ENCODE measurements at regions not wholly inside any gene's neighbourhood (a gene's known extent, or its start where the extent isn't known, plus 50 kb on each side); places are given as distances from the start of the nearest gene placed in this dataset.

DNA sequence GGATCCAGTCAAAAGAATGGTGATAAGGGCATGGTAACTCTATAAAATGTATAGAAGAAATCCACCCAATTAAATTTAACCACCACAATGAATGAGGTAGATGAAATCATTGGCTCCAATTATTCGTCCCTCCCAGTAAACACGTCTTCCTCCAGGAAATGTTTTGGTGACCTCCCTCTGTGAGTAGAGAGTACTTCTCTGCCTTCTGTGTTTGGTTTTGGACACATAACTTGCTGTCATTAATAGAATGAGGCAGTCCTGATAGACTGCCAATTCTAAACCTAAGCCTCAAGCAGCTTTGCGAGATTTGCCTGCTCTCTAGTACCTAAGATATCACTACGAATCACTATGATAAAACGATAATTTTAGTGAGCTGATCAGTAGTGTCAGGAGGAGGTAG is 632.8 kb downstream of the HDGFL1 start:
- DNase-seq (no peak), ATAC-seq (no peak)
- 53% methylated on average over 5 of the region's 5 CpGs for WGBS (ENCODE audit: insufficient coverage, low coverage, low lambda C conversion rate, missing lambda C conversion rate)
- no peak overlapping the region for H3K27ac ChIP-seq
- intact Hi-C loops (cut with DNase I) = no loop called here
- H3K9me3 ChIP-seq = no peaks in the 10 kb centered on the region
- no peaks in the 10 kb centered on the region for H3K27me3 ChIP-seq
- H3K4me3 ChIP-seq = no peak overlapping the region
- H3K36me3 ChIP-seq = no peaks in the 10 kb centered on the region
- no peak for TF ChIP-seq POLR2A (IDR thresholded peaks at IDR 0.05)
- TF ChIP-seq, protein P1, sequence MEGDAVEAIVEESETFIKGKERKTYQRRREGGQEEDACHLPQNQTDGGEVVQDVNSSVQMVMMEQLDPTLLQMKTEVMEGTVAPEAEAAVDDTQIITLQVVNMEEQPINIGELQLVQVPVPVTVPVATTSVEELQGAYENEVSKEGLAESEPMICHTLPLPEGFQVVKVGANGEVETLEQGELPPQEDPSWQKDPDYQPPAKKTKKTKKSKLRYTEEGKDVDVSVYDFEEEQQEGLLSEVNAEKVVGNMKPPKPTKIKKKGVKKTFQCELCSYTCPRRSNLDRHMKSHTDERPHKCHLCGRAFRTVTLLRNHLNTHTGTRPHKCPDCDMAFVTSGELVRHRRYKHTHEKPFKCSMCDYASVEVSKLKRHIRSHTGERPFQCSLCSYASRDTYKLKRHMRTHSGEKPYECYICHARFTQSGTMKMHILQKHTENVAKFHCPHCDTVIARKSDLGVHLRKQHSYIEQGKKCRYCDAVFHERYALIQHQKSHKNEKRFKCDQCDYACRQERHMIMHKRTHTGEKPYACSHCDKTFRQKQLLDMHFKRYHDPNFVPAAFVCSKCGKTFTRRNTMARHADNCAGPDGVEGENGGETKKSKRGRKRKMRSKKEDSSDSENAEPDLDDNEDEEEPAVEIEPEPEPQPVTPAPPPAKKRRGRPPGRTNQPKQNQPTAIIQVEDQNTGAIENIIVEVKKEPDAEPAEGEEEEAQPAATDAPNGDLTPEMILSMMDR (IDR thresholded peaks at IDR 0.05) = no peak
- no peaks in the 10 kb centered on the region for H3K4me1 ChIP-seq

DNA sequence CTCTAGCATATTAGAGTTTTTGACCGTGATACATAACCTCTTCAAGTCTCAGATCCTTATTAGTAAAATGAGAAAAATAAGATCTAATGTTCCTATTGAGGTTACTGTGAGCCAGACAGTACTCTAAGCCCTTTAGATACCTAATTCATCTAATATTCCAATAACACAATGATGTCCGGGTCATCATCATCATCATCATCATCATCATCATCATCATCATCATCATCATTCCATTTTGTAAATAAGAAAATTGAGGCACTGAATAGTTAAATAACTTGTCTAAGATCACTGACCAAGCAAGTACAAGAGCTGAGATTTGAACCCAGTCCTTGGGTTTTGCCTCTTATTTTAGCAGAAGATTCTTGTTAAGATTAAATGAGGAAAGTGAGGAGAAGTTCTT is 643.0 kb downstream of the HDGFL1 start:
- no peaks in the 10 kb centered on the region for H3K36me3 ChIP-seq
- H3K9me3 ChIP-seq = no peaks in the 10 kb centered on the region
- H3K4me1 ChIP-seq = no peaks in the 10 kb centered on the region
- intact Hi-C loops (cut with DNase I) = no loop called here
- DNase-seq (no peak), ATAC-seq (no peak)
- TF ChIP-seq, protein P1 (IDR thresholded peaks at IDR 0.05) = no peak
- no peak for TF ChIP-seq POLR2A (IDR thresholded peaks at IDR 0.05)
- no peak overlapping the region for H3K4me3 ChIP-seq
- 21% methylated on average over 2 of the region's 2 CpGs for WGBS (ENCODE audit: insufficient coverage, low coverage, low lambda C conversion rate, missing lambda C conversion rate)
- H3K27ac ChIP-seq = no peak overlapping the region
- no peaks in the 10 kb centered on the region for H3K27me3 ChIP-seq

DNA sequence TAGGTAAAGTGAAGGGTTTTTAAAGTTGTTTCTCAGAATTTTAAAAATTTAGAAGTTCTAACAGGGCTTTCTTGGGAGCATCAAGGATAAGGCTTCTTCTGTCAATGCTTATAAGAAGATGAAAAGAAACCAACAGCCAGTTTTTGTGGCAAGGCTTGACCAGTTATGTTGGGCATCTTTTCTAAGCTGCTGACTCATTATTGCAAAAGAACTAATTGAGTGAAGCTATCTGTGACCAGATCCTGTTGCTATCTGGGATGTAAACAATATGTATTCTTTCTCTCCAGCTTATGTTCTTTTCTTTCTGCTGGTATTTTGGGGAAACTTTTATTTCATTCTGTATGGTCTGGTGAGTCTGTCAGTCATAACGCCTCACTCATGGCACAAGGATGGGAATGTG is 643.8 kb downstream of the HDGFL1 start:
- DNase-seq (no peak), ATAC-seq (no peak)
- H3K4me1 ChIP-seq = no peaks in the 10 kb centered on the region
- intact Hi-C loops (cut with DNase I) = no loop called here
- H3K27ac ChIP-seq = no peak overlapping the region
- no peak for TF ChIP-seq POLR2A (IDR thresholded peaks at IDR 0.05)
- TF ChIP-seq, protein P1 (IDR thresholded peaks at IDR 0.05) = no peak
- H3K9me3 ChIP-seq = no peaks in the 10 kb centered on the region
- H3K36me3 ChIP-seq = no peaks in the 10 kb centered on the region
- H3K27me3 ChIP-seq = no peaks in the 10 kb centered on the region
- H3K4me3 ChIP-seq = no peak overlapping the region
- 67% methylated on average over 1 of the region's 1 CpG for WGBS (ENCODE audit: insufficient coverage, low coverage, low lambda C conversion rate, missing lambda C conversion rate)

DNA sequence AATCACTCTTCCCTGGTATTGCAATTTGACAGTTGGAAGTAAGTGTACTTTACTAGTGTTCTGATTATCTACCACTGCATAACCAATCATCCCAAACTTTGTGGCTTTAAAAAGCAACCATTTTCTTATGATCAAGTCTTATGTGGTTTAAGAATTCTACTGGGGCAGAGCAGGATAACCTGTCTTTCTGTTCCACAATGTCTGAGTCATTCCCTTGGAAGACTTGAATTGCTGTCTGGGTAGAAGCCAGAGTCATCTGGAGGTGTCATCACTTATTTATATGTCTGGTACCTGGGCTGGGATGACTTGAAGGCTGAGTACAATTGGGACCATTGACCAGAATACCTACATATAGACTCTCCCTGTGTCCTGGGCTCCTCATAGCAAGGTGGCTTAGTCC is 644.3 kb downstream of the HDGFL1 start:
- H3K36me3 ChIP-seq = no peaks in the 10 kb centered on the region
- no peaks in the 10 kb centered on the region for H3K4me1 ChIP-seq
- DNase-seq (no peak), ATAC-seq (no peak)
- intact Hi-C loops (cut with DNase I) = no loop called here
- no peaks in the 10 kb centered on the region for H3K27me3 ChIP-seq
- no peak for TF ChIP-seq POLR2A (IDR thresholded peaks at IDR 0.05)
- TF ChIP-seq, protein P1 (IDR thresholded peaks at IDR 0.05) = no peak
- no peak overlapping the region for H3K27ac ChIP-seq
- H3K4me3 ChIP-seq = no peak overlapping the region
- H3K9me3 ChIP-seq = no peaks in the 10 kb centered on the region

DNA sequence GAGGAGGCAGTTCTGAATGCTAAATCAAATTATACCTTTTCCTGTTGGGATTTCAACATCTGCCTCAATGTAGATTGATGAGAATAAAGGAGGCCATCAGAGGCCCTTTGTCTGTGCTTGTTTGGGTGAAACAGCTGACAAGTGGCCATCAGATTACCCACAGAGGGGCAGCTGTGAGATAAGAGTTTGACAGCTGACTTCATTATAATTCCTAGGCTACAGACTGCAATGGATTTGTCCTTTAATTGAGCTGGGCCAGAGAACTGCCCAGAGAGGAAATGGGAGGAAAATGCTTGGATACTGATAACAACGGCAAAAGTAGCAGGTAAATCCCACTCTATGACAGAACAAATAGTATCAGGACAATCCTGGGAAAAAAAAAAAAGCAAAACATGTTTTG is 649.4 kb downstream of the HDGFL1 start:
- 13% methylated on average over 1 of the region's 1 CpG for WGBS (ENCODE audit: insufficient coverage, low coverage, low lambda C conversion rate, missing lambda C conversion rate)
- intact Hi-C loops (cut with DNase I) = no loop called here
- Histone ChIP-seq H3K9me3 (no peaks in the 10 kb centered on the region), H3K27me3 (no peaks in the 10 kb centered on the region), H3K27ac (no peak overlapping the region), H3K36me3 (no peaks in the 10 kb centered on the region), H3K4me3 (no peak overlapping the region), H3K4me1 (no peaks in the 10 kb centered on the region)
- DNase-seq = no peak
- TF ChIP-seq POLR2A (IDR thresholded peaks at IDR 0.05) = no peak
- TF ChIP-seq, protein P1 (IDR thresholded peaks at IDR 0.05) = no peak
- no peak for ATAC-seq

Data from right lobe of liver (tissue), 6 donors.